ENCODE measurements at regions not wholly inside any gene's neighbourhood (a gene's known extent, or its start where the extent isn't known, plus 50 kb on each side); places are given as distances from the start of the nearest gene placed in this dataset. TPM values are rescaled to one million over a fixed set of nuclear protein-coding genes. Genes with fewer than 3 reads are reported as not detected.

DNA sequence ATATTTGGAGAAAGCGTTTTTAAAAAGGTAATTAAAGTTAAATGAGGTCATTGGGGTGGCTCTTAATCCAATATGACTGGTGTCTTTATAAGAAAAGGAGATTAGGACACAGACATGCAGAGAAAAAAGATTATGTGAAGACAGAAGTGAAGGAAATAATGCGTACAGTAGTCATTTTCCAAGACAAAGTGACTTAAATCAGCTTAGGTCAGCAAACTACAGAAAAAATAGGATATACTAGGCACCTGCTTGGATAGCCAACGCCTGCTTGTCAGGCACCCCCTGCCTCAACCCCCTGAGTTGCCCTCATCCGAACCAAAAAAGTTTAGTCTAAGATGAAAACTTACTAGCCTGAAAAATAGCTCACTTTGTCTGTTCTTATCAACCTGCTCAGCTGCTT, 58.2 kb upstream of the SPAG17 start (continued):
- TF ChIP-seq, protein P1, sequence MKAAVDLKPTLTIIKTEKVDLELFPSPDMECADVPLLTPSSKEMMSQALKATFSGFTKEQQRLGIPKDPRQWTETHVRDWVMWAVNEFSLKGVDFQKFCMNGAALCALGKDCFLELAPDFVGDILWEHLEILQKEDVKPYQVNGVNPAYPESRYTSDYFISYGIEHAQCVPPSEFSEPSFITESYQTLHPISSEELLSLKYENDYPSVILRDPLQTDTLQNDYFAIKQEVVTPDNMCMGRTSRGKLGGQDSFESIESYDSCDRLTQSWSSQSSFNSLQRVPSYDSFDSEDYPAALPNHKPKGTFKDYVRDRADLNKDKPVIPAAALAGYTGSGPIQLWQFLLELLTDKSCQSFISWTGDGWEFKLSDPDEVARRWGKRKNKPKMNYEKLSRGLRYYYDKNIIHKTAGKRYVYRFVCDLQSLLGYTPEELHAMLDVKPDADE (IDR thresholded peaks at IDR 0.05) = no peak
- TF ChIP-seq CREB1 (CRISPR knock-in tag; IDR thresholded peaks at IDR 0.05; ENCODE audit: low read depth) (no peak), EZH2 (IDR thresholded peaks at IDR 0.05; ENCODE audit: low read depth, unreplicated experiment) (no peak), NANOG (IDR thresholded peaks at IDR 0.05; ENCODE audit: borderline replicate concordance) (no peak)

Small RNAs in the stretch of these regions (small RNA-seq; reads per million reads assigned to genes)
- gene RNA5SP56 (ENCODE audit: low replicate concordance) = not detected
